GM19025 (cell line): ENCODE measurements at regions not wholly inside any gene's neighbourhood (a gene's known extent, or its start where the extent isn't known, plus 50 kb on each side); places are given as distances from the start of the nearest gene placed in this dataset.
"Not testable (repeated sequence)": the region's sequence is repeated elsewhere in the genome, so short reads cannot be mapped to it uniquely, and the experiment has no call there.

Source experiments
- ATAC-seq: cut with Tn5 transposase; IDR thresholded peaks from one replicate; pipeline ENCODE4 v1.9.1; 2021; ENCODE audit warnings: mild to moderate bottlenecking, low read depth, moderate library complexity; ENCODE audit not compliant: unreplicated experiment

DNA sequence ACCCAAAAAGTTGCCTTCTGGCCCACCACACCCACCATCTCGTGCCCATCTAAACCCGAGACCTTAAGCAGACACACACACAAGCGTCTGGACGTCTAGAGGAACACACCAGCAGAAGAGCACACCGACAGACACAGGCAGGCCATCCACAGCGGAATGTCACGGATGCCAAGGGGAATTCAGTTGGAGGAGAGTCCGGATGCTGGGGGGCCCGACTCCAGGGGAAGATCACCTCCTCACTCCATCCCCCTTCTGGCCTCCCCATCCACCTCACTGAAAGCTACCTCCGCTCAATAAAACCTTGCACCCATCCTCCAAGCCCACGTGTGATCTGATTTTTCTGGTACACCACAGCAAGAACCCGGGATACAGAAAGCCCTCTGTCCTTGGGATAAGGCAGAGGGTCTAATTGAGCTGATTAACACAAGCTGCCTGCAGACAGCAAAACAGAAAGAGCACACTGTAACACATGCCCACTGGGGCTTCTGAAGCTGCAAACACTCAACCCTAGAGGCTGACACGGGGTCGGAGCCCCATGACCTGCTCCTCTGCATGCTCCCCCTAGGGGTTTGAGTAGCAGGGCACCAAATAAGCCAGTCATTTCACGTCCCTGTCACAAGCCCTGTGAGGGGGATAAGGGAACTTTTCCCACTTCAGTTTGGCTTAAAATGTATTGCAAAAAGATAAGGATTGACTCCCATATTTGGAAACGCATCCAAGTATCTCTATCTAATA is 339.6 kb upstream of the PCDH10 start:
- ATAC-seq: no peak

DNA sequence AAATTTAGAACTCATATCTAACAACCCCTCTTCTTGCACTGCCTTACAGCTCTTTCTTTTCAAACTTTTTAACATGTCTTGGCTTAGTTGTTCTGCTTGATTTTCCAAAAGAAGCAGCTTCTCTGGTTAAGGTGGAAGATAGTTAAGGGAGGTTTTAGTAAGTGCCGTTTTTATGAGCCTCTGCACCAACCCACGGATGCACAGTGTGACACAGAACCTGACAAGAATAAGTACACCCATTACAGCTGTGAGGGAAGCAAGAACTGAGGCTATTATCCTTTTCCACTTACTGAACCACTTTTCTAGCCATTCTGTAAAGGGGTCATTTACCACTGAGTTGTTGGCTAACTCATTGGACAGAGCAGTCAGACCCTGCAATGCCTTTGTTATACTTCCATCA is 336.0 kb upstream of the PCDH10 start:
- ATAC-seq: not testable (repeated sequence)

DNA sequence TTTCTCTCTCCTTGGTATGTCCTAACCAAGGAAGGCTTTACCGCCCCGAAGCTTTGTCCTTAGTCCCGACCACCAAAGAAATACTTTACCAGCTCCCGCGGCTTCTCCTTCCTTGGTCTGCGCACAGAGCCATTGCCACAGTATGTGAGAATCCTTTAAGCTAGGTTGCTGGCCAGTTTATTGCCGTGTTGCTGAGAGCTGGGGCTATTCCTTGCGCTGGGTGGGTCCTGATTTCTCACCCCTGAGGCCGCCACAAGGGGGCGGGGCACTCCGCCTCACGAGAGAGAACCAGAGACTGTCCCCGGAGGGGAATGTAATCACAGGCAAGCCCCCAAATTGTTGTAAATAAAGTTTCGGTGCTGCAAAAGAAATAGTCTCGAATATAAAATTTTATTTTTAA is 331.0 kb upstream of the PCDH10 start:
- ATAC-seq: no peak

- no peak for ATAC-seq
Observed at GRCh38 chr4:132823419-132823818, 325.7 kb upstream of the PCDH10 start.

- no peak for ATAC-seq
Observed at GRCh38 chr4:132824761-132825160, 324.3 kb upstream of the PCDH10 start.

- no peak for ATAC-seq
Observed at GRCh38 chr4:132827522-132827921, 321.6 kb upstream of the PCDH10 start.

- no peak for ATAC-seq
Observed at GRCh38 chr4:132838244-132838643, 310.9 kb upstream of the PCDH10 start.

GRCh38 chr4:132839070-132839469 is 310.0 kb upstream of the PCDH10 start:
- ATAC-seq: no peak

GRCh38 chr4:132859929-132860328 is 289.2 kb upstream of the PCDH10 start:
- no peak for ATAC-seq

GRCh38 chr4:132860976-132861375 is 288.1 kb upstream of the PCDH10 start:
- ATAC-seq: no peak

DNA sequence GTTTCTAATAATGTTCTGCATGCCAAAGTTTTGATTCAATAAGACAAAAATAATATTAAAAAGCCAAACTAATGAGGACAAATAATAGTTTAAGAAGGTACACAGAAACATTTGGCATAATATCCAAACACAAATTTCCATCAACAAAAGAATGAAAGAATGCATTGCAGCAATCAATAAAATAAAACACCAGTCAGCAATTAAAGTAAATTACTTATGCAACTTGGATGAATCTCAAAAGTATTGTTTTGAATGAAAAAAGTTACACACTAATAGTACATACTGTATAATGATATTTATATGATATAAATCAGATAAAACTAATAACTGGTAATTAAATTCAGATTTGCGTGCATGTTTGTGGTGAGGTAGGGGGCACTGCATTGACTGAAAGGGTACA is 285.5 kb upstream of the PCDH10 start:
- no peak for ATAC-seq

- no peak for ATAC-seq
Observed at GRCh38 chr4:132865458-132865857, 283.6 kb upstream of the PCDH10 start.

- ATAC-seq: no peak
Observed at GRCh38 chr4:132865922-132866321, 283.2 kb upstream of the PCDH10 start.

- ATAC-seq: no peak
Observed at GRCh38 chr4:132866616-132867015, 282.5 kb upstream of the PCDH10 start.

- ATAC-seq: no peak
Observed at GRCh38 chr4:132893787-132894186, 255.3 kb upstream of the PCDH10 start.

- no peak for ATAC-seq
Observed at GRCh38 chr4:132901224-132901623, 247.9 kb upstream of the PCDH10 start.

GRCh38 chr4:132910229-132910748 is 238.8 kb upstream of the PCDH10 start:
- no peak for ATAC-seq

- ATAC-seq: no peak
Observed at GRCh38 chr4:132918096-132918495, 231.0 kb upstream of the PCDH10 start.

- no peak for ATAC-seq
Observed at GRCh38 chr4:132923516-132923915, 225.6 kb upstream of the PCDH10 start.

- no peak for ATAC-seq
Observed at GRCh38 chr4:132934911-132935310, 214.2 kb upstream of the PCDH10 start.

- no peak for ATAC-seq
Observed at GRCh38 chr4:132955146-132955545, 193.9 kb upstream of the PCDH10 start.

DNA sequence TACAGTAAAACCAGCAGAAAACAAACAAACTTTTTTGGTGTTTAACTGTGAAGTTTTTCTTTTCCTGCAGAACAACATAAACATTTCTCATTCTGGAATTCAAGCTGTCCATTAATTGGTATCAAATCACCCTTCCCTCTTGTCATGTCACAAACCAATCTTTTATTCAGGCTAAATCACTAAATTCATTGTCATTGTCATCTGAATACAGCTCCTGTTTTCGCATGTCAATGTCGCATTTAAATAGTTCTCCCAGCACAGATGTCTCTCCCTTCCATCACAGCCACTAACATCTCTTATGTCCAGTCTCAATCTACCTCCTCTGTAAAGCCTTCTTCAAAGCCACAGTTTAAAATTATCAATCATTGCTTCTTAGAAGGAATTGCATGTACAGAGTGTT is 192.1 kb upstream of the PCDH10 start:
- no peak for ATAC-seq
